Hematopoietic multipotent progenitor cell (in vitro differentiated cells): ENCODE measurements at regions not wholly inside any gene's neighbourhood (a gene's known extent, or its start where the extent isn't known, plus 50 kb on each side); places are given as distances from the start of the nearest gene placed in this dataset.

Source experiments
- DNase-seq, 3 donors: peaks; one replicate each; pipeline ENCODE4 v3.0.0-alpha.2; 2011 to 2015; ENCODE audit warnings: low read depth in 2 of 3, low spot score in 2 of 3

DNA sequence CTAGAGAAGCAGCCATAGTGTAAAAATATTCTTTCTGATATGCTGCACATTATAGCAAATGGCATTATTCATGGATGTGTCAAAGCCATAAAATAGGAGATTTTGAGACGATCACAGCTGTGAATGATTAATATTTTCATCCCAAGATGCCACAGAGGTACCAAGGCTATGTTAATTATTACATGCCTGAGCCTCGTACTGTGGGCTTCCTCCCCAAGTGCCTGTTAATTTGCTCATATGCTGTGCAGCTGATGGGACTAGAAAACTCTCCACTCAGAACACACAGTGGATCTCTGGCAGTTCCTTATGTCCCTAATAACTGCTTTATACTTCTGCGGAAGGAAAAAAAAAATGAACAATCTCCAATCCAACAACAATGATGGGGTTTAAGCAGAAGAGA, 184.9 kb upstream of the TSHZ2 start:
- DNase-seq = no peak

DNA sequence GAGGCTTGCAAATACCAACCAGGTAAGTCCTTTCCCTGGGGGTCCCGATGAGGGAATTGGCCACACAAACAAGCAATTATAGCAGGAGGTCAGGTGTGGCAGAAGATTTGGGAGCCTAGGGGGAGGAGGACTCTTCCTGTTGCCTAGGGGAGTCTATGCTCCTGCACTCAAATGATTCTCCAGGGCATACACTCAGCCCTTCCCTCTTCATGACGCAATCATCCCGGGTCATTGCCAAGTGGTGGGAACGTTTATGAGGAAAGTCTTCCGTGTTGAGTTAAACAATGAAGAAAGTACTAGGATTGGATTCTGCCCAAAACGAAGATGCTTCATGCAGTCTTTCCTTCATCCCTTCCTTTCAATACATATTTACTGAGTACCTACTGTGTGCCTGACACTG, 186.5 kb upstream of the TSHZ2 start:
- DNase-seq = no peak

DNA sequence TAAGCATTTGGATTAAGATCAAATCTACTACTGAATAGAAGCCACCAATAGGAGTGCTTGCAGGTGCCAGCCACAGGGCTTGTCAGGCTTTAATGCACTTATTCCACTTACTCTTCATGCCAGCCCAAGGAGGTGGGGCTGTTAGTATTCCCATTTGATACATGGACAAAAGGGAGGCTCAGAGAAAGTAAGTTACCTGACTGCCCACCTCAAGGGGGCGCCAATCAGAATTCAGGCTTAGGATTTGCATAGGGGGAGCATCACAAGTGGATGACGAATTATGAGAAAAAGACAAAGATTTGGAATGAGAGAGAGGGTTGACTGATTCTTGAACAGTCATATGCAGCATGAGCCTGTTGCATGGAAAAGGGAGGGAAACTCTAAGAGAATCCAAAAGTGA, 188.4 kb upstream of the TSHZ2 start:
- peak in 1 of 3 donors; percentile 0 for DNase-seq

DNA sequence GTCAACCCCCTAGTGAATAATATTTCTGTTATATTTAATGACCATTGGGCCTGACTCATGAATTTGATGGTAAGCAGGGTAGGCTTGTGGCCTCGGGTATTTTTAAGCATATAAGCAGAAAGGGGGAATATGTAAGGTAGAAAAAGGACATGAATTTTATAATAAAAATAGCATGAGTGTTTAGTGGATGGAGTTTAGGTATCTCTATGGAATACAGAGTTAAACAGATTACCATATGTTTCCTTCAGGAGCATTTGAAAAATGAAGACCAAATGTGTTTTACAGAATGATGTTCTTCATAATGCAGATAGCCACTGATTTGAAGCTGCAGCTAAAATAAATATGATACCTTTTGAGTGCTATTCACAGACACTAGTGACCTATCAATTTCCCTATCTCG, 191.7 kb upstream of the TSHZ2 start:
- DNase-seq = no peak

DNA sequence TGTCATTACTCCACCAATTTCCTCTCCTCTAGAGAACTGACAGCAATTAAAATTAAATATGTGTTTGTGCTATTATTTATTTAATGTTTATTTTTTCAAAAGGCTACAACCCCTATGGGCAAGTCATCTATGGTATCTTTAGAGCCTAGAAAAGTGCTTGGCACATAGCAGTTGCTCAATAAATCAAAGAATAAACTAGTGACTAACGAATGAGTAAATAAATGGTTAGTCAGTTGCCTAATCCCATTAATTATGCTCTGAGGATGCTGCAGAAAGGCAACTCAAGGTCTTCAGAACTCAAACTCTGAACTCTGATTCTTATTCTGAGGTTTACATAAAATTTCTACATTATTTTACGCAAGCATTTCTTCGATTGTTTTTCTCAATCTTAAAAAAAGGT, 193.0 kb upstream of the TSHZ2 start:
- DNase-seq = no peak

DNA sequence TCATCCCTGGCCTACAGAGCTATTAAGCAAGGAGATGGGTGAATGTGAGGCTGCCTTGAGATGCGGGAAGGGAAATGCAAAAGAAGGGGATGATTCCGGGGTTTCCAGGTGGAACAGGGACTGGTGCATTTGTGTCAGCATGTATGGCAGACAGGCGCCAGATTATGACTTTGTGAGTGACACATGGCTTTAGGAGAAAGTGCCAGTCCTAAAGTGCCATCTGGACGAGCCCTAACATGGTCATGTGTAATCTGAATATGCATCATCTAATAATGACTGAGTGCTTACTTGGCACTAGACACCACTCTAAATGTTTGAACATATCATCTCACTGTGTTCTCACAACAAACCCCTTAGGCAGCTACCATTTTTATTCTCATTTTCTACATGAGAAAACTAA, 195.0 kb upstream of the TSHZ2 start:
- no peak for DNase-seq

DNA sequence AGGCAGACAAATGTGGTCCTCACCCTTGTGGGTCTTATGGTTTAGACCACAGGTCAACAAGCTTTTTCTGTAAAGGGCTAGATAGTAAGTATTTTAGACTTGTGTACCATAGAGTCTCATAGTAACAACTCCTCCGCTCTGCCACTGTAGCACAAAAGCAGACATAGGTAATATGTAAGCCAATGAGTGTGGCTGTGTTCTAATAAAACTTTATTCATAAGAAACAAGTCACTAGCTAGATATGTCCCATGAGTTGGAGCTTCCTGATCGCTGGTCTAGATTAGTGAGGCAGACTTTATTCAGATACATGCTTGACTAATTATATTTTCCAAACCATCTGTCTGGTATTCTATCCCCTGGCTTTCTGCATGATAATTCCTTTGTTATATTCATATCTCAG, 196.4 kb upstream of the TSHZ2 start:
- DNase-seq = no peak

DNA sequence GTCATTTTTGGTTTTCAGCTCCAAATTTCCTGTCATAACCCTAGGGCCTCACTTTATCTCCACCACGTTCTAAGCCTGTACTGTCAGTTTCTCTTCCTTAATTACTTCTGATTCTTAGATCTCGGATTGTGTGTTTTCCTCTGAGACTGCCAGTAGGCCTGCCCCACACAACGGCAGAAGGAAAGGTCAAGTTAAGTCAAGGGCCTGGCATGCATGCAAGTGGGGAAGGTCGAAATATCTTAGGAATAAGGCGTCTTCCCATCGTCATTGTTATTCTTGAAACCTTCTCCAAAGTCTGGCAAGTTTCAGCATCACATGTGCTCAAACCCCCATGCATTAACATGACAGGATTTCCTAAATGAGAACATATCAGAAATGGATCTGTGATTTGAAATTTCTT, 203.5 kb upstream of the TSHZ2 start:
- DNase-seq = no peak

DNA sequence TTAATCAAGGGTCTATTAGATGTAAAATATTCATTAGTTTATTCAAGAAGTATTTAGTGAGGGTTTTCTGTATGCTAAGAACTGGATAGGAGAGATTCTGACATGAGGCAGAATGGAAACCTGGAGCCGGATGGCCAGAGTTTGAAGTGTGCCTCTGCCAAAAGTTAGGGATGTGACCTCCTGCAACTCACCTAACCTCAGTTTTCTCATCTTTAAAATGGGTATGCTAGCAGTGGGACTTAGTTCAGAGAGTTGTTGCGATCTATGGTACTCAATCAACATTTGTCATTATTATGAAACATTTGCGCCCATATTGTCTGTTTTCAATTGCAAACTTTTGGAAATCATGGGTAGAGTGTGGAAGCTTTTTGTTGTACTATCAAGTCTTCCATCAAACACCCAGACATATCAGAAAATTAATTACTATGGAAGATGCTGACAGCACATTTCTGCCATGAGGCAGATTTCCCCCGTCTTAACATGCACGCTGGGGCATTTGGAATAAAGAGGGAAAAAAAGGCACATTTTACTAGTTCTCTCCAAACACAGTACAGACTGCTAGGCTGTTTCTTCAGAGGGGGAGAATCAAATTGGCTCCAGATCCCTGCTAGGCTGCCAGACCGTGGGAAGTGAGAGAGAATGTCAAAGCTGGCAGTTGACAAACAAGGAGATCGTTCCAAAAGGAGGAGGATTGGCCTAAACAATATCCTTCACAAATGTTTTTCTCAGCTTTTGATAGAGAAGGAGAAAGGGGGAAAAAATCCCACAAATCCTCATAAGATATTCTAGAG, 205.3 kb upstream of the TSHZ2 start:
- DNase-seq = no peak

DNA sequence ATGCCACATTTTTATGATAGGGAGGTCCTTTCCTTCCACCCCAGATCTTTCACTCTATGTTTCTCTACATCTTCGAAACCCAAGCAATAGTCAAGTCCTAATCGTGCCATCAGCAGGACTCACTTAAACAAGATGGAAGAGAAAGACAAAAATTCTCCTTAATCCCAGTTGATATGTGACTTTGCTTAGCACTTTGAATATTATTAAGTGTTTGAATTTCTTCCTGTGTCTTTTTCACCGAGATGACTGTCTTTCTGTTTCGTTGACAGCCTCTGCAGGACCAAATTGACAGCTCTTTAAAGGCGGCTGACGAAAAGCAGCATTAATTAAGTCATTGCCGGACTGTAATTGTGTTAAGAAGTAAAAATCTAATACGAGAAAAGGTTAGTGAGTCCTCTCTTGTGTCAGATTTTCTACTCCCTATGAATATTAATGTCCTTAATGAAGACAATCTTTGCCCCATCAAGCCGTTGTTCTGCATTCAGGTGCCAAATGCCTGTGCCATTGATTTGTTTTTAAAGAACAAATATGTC, 208.8 kb upstream of the TSHZ2 start:
- no peak for DNase-seq

DNA sequence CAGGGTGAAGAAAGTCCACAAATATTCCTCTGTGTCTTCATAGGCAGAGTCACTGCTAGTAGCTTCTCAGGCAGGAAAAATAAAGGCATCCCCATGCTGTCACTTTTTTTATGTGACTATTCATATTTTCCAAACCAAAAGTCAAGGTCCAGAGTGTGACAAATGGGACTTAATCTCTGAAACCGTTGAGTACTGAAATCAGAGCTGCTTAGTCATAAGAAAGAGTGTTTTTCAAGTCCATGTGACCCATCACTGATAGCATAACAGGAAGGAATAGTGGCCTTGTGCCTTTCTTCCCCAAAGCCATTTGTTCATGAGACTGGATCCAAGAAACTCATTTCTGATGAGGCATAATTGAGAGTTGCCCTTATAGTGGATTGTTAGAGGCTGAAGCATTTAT, 210.3 kb upstream of the TSHZ2 start:
- DNase-seq = no peak

DNA sequence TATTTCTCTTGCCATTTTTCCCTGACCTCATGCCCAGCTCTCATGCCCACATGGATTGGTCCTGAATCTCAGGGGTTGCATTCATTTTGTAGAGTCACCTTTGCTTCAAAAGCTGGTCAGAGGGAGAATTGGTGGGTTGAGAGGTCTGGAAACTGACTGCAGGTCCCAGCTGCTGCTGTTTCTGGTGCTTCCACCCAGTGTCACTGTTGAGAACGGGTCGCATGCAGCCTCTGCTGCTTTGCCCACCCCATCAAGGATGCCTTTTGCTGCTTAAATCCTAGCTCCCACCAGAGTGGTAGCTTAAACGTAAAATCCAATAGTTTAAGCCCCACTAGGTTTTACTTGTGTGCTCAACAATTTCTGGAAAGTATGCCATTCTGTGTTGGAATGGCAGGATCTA, 211.4 kb upstream of the TSHZ2 start:
- DNase-seq = no peak

DNA sequence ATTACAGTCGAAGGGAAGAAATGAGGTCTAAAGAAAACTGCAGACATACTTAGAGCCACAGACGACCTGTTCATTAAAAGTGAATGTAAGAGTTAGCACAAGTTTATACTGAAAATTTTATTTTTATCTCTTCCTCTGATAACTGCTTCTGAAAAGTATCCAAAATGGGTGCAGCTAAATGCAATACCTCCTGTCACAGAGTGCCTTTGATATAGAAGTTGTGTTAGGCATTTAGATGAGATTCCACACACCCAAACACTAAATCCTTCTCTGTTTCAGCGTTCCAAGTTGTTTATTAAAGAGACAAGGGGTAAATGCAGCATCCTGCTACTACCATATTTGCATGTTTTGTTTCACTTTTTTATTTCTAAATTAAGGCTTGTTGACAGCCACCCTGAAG, 214.7 kb upstream of the TSHZ2 start:
- no peak for DNase-seq

DNA sequence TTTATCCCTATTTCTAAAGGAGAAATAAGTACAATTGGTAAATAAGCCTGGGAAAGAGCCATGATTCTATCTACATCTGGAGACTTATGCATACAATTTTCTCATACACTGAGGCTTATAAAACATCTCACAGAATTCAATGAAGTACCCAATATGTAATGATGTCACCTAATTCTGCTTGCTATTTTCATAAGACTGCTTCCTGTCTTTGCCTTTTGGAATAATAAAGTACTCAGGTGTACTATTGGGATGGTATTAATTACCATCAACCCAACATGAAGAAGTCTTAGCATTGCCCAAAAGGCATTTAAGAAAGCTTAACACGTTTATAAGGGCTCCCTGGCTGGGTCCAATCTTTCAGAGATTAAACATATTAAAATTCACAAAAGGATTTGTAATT, 216.4 kb upstream of the TSHZ2 start:
- DNase-seq = no peak

DNA sequence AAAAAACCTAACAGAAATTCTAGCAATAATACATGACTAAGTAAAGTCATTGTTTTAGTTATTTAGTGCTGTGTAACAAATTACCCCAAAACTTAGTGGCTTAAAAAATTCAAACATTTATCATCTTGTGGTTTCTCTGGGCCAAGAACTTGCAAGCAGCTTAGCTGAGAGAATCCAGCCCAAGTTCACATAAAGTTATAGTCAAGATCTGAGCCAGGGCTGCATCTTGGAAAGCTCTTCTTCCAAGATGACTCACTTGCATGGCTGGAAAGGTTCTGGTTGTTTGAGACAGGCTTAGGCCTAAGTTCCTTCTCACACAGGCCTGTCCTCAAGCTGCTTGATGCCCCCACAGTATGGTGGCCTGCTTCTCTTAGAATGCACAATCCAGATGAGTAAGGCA, 217.8 kb upstream of the TSHZ2 start:
- DNase-seq = no peak

DNA sequence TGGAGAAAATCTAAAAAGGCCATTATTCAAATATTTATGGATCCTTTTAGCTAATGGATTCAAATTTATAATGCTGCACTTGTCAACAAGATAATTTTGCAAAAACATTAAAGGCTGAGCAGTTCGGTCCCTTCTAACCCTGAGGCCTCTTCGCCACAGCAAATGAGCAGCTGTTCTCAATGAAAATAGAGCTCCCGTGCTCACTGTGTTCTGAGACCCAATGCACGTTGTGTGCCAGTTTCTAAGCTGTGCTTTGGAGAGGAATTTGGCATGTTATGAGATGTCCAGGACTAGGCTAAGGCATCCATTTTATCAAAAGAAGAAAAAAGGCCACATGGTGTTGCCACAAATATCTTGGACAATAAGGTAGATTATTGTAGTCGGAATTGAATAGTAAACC, 220.1 kb upstream of the TSHZ2 start:
- no peak for DNase-seq

DNA sequence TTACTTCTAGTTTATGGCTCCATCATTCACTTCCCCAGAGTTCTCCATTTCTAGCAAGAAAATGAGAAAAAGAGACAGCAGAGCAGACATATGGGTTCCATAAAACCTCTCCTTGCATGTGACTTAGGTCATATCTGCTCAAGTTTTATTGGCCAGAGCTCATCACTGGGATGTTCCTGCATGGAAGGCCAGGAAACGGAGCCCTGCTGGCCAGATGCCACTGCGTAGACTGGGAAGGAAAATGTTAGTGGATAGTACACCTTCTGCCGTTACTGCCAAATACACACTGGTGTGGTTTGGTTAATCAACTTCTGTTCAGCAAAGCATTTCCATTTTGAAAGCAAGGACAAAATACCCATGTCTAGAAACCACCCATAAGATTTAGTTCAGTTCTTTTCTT, 220.6 kb upstream of the TSHZ2 start:
- no peak for DNase-seq

DNA sequence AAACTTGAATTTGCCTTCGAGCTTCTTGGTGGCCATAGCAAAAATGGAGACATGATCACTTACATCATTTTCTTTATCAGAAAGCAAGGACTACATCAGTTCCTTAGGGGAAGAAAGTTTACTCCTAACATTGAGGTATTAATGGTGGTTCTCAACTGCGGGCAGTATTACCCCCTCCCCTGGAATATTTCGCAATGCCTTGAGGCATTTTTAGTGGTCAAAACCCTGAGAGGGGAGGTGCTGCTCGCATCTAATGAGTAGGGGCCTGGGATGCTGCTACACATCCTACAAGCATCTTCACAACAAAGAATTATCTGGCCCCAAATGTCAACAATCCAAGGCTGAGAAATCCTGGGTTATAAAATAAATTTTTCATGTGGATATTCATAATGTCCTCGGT, 222.2 kb upstream of the TSHZ2 start:
- DNase-seq = no peak

DNA sequence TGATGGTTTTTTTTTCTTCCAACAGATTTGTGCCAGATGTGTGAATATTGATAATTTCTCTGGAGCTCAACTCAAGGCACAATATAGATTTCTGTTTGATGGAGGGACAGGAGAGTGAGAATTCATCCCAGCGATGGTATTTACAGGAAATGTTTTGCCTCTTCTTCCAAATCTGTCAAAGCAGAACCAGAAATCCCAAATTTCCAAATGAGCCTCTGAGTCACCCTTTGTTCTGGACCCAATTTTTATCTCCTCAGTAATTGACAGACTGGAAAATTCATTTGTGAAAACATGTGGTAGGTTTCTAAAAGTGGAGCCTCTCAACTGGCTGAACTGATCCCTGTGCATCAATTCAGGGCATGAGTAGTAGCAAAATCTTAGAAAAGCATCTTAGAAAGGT, 223.2 kb upstream of the TSHZ2 start:
- DNase-seq = no peak

DNA sequence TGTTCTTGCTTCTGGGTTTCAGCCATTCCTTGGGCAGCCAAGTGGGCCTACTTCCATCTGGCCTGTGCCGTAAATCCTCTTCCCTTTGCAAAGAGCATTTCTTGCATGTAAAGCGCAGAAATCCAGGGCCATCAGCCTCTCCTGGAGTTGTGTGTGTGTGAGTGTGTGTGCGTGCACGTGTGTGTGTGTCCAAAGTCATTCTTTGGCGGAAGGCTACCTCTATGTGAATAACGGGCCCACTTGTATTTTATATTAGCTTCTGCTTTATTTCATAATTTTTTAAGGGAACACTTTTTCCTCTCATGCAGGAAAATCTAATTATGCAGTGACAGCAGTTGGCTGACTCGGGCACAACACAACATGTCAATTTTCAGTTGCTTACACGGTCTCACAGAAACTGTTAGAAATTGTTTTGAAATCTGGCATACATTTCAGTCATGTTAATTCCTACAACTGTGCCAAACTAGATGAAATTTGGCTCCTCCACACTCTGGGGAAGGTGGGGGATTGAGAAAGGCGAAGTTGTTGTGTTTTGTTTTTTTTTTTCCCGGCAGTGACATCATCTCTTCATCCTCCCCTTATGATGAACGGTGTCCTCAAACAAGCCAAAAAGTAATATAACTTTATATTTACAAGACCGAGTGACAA, 223.7 kb upstream of the TSHZ2 start:
- no peak for DNase-seq

DNA sequence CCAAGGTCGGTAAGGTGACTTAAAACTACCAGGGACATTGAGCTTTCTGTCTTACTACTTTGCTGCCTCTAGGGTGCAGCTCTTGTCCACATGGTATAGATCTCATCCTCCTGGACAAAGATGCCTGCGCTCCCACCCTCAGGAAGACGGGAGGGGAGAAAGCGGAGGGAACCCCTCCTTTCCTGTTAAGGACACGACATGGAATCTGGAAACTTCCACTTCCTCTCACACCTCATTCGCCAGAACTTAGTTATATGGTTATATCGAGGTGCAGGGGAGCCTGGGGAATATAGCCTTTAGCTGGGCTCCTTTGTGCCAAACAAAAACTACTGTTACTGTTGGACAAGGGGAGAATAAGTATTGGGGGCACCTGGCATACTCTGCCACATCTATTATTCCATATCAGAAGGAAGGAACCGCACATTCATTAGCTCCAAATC, 224.3 kb upstream of the TSHZ2 start:
- no peak for DNase-seq

DNA sequence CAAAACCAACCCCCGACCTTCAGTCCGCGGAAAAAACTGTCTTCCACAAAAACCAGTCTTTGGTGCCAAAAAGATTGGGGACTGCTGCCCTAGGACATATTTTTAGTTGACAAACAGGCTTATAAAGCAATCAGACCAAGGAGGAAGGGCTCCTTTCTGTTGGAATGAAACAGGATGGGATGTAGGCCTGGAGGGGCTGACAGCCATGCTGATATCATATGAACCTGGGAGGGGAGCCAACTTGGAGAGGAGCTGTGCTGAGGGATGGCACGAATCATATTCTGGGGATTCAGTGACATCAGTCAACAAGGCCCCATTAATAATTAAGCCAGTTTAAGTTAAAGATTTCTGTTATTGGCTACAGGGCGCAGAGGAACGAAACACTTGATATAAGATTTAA, 225.4 kb upstream of the TSHZ2 start:
- DNase-seq = no peak
